CD4-positive, alpha-beta T cell treated with Interleukin-2 at 100 ng/mL for 4 hours (primary cell): ENCODE measurements at regions not wholly inside any gene's neighbourhood (a gene's known extent, or its start where the extent isn't known, plus 50 kb on each side); places are given as distances from the start of the nearest gene placed in this dataset.
A peak's percentile ranks its signal among the peaks of the same experiment; 100 is the strongest.
"Not testable (repeated sequence)": the region's sequence is repeated elsewhere in the genome, so short reads cannot be mapped to it uniquely, and the experiment has no call there.

Source experiments
- DNase-seq: peaks from one replicate; pipeline ENCODE4 v3.0.0-alpha.2; 2020; ENCODE audit warnings: low spot score

GRCh38 chr13:80074811-80075210, 266.1 kb downstream of the SPRY2 start:
- no peak for DNase-seq

DNA sequence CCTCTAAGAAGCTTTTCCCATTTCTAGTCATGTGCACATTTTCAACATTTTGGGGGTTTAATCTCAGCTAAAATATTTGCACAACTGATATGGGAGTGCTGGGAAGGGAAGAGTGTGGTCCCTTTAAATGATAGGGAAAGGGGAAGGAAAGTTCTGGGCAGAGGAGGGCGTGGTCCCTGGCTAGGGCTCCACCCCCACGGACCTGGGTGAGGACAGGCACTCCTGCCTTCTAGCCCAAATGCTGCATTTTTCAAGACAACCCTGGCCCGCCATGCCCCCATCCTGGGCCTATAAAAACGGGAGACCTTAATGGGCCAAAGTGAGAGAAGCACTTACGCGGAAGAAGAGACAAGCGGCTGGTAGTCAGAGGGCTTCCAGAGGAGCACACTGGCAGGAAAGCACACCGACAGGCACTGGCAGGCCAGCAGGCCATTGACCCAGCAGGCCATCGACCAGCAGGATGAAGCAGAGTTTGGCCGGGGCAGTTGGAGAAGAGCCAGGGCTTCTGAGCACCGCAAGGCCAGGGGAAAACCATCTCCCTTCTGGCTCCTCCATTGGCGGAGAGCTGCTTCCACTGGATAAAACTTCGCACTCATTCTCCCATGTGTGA, 266.7 kb downstream of the SPRY2 start:
- no peak for DNase-seq

DNA sequence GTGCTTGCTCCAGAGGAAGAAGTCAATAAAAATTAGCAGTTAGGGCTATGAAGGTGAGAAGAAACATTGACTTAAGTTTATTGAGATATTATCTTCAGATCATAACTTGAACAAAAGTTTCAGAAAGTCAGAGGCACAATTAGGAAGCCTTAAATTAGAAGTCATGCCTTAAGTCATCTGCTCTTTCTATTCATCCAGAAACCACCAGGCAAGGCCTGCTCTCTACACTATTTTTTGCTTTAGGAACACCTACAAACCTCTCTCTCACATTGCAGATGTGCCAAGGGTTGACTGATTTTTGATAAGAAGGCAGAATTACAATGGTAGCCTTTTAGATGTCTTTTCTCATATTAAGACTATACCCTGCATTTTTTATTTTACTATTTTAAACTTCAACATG, 268.7 kb downstream of the SPRY2 start:
- DNase-seq = no peak

DNA sequence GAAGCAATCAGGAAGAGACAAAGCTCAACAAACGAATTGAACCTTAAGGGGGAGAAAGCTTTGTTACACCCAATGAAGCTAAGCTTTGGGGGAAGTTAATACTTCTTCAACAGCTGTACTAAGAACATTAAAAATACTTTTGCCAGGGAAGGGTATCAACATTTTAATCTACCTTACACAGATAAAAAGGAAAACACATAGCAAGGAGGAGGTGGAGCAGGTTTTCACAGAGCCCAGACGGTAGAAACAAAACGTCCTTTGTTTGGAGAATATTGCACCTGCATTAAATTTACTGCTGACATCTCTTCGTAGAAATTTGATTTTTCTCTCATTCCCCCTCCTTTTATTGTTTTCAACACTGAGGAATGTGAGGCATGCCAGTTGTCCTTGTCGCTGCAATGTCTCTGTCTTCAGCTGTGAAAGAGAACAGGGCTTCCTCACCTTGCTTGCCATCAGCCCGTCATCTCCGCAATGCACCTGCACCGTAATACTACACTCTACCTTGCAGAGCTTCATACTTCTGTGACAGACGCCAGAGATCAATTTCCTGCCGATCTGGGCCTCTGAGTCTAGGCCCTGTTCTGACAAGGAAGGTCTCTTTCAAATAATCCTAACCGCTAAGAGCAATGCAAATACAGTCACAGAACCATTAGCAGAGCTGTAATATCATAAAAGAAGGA, 270.8 kb downstream of the SPRY2 start:
- DNase-seq = no peak

GRCh38 chr13:80069374-80069773, 271.6 kb downstream of the SPRY2 start:
- DNase-seq = no peak

DNA sequence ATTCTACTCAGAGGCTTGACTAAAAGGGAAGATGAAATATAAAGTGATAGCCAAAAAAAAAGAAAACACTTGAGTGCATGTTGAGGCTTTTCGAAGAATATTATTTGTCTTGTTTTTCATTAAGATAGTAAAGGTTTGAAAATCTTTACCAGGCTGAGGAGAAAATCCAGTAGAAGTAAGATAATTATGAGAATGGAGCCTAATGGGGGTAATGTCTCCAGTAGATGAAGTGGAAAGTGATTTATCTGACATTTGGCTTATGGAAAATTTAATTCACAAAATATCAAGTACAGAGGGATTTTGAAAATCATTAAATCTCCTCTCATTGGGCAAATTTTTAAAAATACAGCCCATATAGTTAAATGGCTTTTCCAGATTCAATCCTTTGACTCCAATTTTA, 274.9 kb downstream of the SPRY2 start:
- DNase-seq = no peak

DNA sequence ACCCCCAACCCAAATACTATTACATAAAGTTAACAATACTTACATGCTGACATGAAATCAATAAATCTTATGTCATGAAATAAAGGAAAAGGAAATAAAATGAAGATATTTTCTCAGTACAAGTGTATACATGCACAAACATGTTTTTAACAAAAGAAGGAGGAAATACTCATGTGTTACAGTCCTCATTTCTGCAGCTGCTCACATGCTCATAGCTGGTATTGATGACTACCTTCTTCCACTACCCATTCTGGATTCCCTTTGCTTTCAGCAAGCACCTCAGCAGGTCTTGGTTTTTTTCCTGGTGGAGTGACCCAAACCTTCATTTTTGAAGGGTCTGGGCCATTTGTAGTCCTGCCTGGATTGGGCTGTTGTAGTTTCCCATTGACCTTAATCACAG, 278.5 kb downstream of the SPRY2 start:
- DNase-seq = not testable (repeated sequence)

GRCh38 chr13:80059789-80060188, 281.1 kb downstream of the SPRY2 start:
- no peak for DNase-seq

- DNase-seq = no peak
Observed at GRCh38 chr13:80058626-80059025, 282.3 kb downstream of the SPRY2 start.

- no peak for DNase-seq
Observed at GRCh38 chr13:80055847-80056246, 285.1 kb downstream of the SPRY2 start.

- no peak for DNase-seq
Observed at GRCh38 chr13:80054806-80055205, 286.1 kb downstream of the SPRY2 start.

DNA sequence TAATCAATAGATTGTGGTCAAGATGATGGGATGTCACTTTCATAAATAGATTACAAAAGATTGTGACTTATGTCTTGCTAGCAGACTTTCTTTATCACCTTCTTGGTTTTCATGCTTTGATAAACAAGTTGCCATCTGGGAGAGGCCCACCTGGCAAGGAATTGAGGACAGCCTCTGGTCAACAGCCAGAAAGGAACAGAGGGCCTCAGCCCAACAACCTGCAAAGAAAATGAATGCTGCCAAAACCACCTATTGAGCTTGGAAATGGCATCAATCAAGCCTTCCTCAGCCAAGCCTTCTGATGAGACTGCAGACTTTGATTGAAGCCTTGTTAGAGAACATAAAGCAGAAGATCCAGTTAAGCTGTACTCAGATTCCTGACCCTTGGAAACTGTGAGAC, 288.6 kb downstream of the SPRY2 start:
- DNase-seq = no peak

DNA sequence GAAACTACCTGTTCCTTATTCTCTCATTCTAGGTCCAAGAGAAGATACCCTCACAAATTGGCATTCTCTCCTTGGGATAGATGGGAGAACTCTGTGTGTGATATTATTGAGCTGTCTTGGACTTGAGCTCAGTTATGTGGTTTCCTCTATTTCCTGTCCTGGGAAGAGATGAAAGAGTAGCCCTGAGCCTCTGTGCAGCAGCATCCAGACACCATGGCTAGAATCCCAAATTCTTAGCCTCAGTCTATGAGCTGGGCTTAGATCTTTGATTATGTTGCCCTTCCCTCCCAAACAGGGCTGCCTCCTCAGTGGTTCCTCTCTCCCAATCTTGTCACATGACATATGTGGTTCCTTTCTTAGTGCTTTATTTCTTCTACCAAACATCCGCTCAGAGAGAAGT, 290.7 kb downstream of the SPRY2 start:
- DNase-seq = no peak

DNA sequence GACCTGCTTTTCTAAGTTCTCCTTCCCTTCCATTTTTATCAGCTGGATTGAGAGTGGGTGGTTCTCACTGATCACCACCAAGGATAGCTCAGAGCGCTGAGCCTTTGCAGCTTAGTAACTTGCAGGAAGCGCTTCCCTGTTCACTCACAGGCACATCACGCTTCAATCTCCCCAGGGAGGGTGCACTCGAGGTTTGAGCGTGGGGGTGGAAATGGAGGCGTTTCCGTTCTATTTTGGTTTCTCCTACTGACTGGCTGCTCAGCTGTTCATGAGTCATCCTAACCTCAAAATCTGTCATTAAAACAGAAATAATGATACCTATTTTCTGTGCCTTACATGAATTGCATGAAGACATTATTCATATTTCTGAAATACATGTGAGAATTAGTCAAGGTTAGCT, 292.1 kb downstream of the SPRY2 start:
- peak; percentile 32 for DNase-seq

DNA sequence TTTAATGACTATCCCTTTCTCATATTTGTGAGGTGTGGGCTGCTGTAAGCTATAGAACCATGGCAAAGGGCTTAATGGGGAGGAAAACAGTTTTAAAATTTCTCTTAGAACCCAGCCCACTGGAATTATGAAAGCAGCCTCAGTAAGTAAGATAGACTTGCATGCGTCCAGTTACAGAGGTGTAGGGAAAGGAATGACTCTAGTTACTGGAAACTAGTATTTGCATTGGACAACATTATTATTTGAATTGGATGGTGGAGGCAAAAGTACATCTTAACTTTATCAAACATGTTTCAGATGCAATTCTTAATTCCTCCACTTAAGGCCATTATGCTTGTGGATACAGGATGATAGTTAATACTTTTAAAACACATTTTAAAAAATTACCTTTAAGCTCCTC, 292.9 kb downstream of the SPRY2 start:
- no peak for DNase-seq

DNA sequence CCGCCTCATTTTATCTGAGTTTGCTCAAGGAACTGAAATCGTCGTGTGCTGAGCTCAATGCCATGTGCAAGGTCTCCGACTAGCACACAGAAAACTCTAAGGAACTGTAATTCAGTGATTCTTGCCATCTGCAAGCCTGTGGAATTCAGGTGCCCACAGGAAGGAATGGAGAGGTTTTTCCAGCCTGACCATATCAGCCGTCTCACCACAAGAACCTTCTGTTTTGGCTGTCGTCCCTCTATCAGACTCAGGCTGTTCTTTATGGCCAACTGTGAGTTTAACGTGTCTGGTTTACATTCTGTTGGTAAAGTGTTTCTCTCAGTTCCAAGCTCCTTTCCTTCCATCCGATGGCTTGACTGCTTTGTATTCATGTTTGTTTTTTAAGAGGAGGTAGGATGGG, 293.5 kb downstream of the SPRY2 start:
- DNase-seq = no peak

GRCh38 chr13:80040981-80041317, 300.0 kb downstream of the SPRY2 start:
- no peak for DNase-seq

DNA sequence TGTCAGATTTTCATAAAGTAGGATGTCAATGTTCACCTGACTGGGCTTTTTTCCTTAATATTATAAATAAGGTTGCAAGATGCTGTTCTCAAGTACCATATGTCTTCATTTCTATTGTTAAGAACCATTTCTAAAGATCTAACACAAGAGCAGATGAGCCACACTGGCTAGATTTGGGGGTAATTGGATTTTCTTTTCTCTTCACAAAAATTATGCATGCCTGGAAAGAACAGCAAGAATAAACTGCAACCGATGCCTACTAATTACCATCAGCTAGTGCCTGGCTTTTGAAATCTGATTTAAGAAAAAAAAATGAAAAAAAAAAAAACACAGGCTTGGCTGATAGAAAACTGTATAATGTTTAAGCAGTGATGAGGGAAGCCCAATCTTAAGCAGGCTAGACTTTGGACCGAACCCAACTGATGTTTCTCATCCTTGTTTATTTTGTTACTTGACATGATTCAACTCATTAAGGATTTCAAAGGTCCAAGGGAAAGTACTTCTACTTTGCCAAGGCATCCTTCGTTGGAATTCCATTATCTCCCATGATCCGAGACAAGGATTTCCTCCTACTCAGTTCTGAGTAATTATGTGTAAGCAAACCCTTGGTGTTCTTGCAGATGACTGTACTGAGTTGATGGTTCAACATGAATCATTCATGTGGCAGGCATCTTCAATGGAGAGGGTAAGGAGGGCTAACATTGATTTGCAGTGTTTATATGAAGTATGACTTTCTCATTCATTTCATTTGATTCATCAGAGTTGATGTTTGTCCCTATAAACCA, 300.5 kb downstream of the SPRY2 start:
- no peak for DNase-seq

- DNase-seq = no peak
Observed at GRCh38 chr13:80039000-80039399, 301.9 kb downstream of the SPRY2 start.

DNA sequence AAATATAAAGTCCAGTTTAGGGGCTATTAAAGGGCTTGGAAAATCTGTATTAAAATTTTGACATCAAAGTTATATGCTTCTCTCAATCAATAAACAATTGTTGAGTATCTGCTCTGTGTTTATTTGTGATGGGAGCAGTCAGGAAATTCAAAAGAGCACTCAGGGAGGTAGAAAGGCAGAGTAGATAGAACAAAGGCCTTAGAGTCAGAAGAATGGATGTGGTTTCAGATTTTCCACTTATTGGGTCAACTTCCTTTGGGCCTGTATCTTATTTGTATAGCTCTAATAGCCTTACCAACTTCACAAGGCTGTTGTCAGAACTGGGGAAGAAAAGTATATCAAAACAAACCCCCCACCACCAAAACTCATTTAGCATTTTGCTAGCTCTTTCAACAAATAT, 302.6 kb downstream of the SPRY2 start:
- no peak for DNase-seq

DNA sequence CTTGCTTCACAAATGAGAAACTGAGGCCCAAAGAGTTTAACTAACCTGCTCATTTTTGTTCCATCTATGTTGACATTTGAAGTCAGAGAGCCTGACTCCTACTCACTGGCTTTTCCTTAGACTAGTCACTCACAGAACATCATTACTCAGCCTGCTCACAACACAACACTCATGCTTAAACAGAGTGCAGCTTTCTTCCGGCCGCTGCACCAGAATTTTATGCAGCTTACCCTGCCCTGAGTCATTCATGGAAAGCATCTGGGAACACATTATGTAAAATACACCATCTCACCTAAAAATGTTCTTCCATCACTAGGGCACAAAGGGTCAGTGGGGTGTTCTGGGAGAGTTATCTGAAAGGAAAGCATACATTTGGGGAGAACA, 303.4 kb downstream of the SPRY2 start:
- DNase-seq = no peak

GRCh38 chr13:80036845-80037504, 304.0 kb downstream of the SPRY2 start:
- peak; percentile 2 for DNase-seq

GRCh38 chr13:80035096-80035495, 305.8 kb downstream of the SPRY2 start:
- DNase-seq = no peak
